HG02642 (cell line): ENCODE measurements at regions not wholly inside any gene's neighbourhood (a gene's known extent, or its start where the extent isn't known, plus 50 kb on each side); places are given as distances from the start of the nearest gene placed in this dataset.
"Not testable (repeated sequence)": the region's sequence is repeated elsewhere in the genome, so short reads cannot be mapped to it uniquely, and the experiment has no call there.

Experiments
- ATAC-seq: cut with Tn5 transposase; IDR thresholded peaks from one replicate; pipeline ENCODE4 v1.9.1; 2021; ENCODE audit warnings: mild to moderate bottlenecking; ENCODE audit not compliant: unreplicated experiment, poor library complexity

- no peak for ATAC-seq
Observed at GRCh38 chrX:137646472-137646871, 80.5 kb downstream of the ZIC3 start.

- ATAC-seq = no peak
Observed at GRCh38 chrX:137651647-137652046, 85.7 kb downstream of the ZIC3 start.

GRCh38 chrX:137652086-137652485, 86.2 kb downstream of the ZIC3 start:
- ATAC-seq = no peak

GRCh38 chrX:137654481-137654880, 88.6 kb downstream of the ZIC3 start:
- ATAC-seq = no peak

GRCh38 chrX:137667776-137668175, 101.8 kb downstream of the ZIC3 start:
- ATAC-seq = no peak

GRCh38 chrX:137684591-137684990, 118.7 kb downstream of the ZIC3 start:
- ATAC-seq = no peak

GRCh38 chrX:137695417-137695816, 129.5 kb downstream of the ZIC3 start:
- no peak for ATAC-seq

GRCh38 chrX:137707348-137707747, 141.4 kb downstream of the ZIC3 start:
- no peak for ATAC-seq

GRCh38 chrX:137742846-137743245, 176.9 kb downstream of the ZIC3 start:
- ATAC-seq = no peak

GRCh38 chrX:137743414-137743813, 177.5 kb downstream of the ZIC3 start:
- ATAC-seq = no peak

GRCh38 chrX:137746289-137746688, 180.4 kb downstream of the ZIC3 start:
- ATAC-seq = no peak

- ATAC-seq = no peak
Observed at GRCh38 chrX:137747244-137748043, 181.5 kb downstream of the ZIC3 start.

- ATAC-seq = no peak
Observed at GRCh38 chrX:137748827-137749226, 182.9 kb downstream of the ZIC3 start.

GRCh38 chrX:137749246-137749645, 183.3 kb downstream of the ZIC3 start:
- ATAC-seq = no peak

GRCh38 chrX:137771537-137771936, 205.6 kb downstream of the ZIC3 start:
- ATAC-seq = no peak

- ATAC-seq = no peak
Observed at GRCh38 chrX:137792214-137792613, 226.3 kb downstream of the ZIC3 start.

- ATAC-seq = not testable (repeated sequence)
Observed at GRCh38 chrX:137797926-137798325, 232.0 kb downstream of the ZIC3 start.

- ATAC-seq = no peak
Observed at GRCh38 chrX:137823257-137823656, 257.3 kb downstream of the ZIC3 start.

- ATAC-seq = no peak
Observed at GRCh38 chrX:137847376-137847775, 281.4 kb downstream of the ZIC3 start.

- no peak for ATAC-seq
Observed at GRCh38 chrX:137848266-137848905, 282.5 kb downstream of the ZIC3 start.

GRCh38 chrX:137852502-137852901, 286.6 kb downstream of the ZIC3 start:
- ATAC-seq = no peak

GRCh38 chrX:137855490-137855889, 289.6 kb downstream of the ZIC3 start:
- ATAC-seq = no peak
